ENCODE measurements at regions not wholly inside any gene's neighbourhood (a gene's known extent, or its start where the extent isn't known, plus 50 kb on each side); places are given as distances from the start of the nearest gene placed in this dataset.

GRCh38 chr9:129411501-129412175 is 209.3 kb downstream of the C9orf50 start:
- DNase-seq (ENCODE audit: low read depth in 1 of 2, low spot score in 1 of 2), result no peak
- Histone ChIP-seq H3K27me3 (ENCODE audit: insufficient read depth, poor library complexity, severe bottlenecking) (no peaks in the 10 kb centered on the region), H3K27ac (replicated peaks) (no peak overlapping the region), H3K4me3 (replicated peaks; ENCODE audit: insufficient read depth, low read length) (no peak overlapping the region)
- TF ChIP-seq GABPA (IDR thresholded peaks at IDR 0.05; ENCODE audit: low read depth) (no peak), SPI1 (IDR thresholded peaks at IDR 0.05; ENCODE audit: borderline replicate concordance, low read depth) (no peak), POLR2AphosphoS5 (IDR thresholded peaks at IDR 0.05; ENCODE audit: low read depth) (no peak)
- TF ChIP-seq, protein P1, sequence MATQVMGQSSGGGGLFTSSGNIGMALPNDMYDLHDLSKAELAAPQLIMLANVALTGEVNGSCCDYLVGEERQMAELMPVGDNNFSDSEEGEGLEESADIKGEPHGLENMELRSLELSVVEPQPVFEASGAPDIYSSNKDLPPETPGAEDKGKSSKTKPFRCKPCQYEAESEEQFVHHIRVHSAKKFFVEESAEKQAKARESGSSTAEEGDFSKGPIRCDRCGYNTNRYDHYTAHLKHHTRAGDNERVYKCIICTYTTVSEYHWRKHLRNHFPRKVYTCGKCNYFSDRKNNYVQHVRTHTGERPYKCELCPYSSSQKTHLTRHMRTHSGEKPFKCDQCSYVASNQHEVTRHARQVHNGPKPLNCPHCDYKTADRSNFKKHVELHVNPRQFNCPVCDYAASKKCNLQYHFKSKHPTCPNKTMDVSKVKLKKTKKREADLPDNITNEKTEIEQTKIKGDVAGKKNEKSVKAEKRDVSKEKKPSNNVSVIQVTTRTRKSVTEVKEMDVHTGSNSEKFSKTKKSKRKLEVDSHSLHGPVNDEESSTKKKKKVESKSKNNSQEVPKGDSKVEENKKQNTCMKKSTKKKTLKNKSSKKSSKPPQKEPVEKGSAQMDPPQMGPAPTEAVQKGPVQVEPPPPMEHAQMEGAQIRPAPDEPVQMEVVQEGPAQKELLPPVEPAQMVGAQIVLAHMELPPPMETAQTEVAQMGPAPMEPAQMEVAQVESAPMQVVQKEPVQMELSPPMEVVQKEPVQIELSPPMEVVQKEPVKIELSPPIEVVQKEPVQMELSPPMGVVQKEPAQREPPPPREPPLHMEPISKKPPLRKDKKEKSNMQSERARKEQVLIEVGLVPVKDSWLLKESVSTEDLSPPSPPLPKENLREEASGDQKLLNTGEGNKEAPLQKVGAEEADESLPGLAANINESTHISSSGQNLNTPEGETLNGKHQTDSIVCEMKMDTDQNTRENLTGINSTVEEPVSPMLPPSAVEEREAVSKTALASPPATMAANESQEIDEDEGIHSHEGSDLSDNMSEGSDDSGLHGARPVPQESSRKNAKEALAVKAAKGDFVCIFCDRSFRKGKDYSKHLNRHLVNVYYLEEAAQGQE (IDR thresholded peaks at IDR 0.05; ENCODE audit: insufficient replicate concordance, low read depth), result no peak
- TF ChIP-seq, protein P2, sequence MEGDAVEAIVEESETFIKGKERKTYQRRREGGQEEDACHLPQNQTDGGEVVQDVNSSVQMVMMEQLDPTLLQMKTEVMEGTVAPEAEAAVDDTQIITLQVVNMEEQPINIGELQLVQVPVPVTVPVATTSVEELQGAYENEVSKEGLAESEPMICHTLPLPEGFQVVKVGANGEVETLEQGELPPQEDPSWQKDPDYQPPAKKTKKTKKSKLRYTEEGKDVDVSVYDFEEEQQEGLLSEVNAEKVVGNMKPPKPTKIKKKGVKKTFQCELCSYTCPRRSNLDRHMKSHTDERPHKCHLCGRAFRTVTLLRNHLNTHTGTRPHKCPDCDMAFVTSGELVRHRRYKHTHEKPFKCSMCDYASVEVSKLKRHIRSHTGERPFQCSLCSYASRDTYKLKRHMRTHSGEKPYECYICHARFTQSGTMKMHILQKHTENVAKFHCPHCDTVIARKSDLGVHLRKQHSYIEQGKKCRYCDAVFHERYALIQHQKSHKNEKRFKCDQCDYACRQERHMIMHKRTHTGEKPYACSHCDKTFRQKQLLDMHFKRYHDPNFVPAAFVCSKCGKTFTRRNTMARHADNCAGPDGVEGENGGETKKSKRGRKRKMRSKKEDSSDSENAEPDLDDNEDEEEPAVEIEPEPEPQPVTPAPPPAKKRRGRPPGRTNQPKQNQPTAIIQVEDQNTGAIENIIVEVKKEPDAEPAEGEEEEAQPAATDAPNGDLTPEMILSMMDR (IDR thresholded peaks at IDR 0.05; ENCODE audit: insufficient read depth, low read length), result no peak

DNA sequence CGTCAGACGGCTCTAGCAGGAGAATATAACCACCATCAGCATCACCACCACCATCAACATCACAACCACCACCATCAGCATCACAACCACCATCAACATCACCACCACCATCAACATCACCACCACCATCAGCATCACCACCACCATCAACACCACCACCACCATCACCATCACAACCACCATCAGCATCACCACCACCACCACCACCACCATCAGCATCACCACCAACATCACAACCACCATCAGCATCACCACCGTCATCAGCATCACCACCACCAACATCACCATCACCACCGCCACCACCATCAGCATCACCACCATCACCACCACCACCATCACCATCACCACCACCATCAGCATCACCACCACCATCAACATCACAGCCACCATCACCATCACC is 210.7 kb downstream of the C9orf50 start:
- TF ChIP-seq GABPA (IDR thresholded peaks at IDR 0.05; ENCODE audit: low read depth) (no peak), SPI1 (IDR thresholded peaks at IDR 0.05; ENCODE audit: borderline replicate concordance, low read depth) (no peak), POLR2AphosphoS5 (IDR thresholded peaks at IDR 0.05; ENCODE audit: low read depth) (no peak)
- TF ChIP-seq, protein P2 (IDR thresholded peaks at IDR 0.05; ENCODE audit: insufficient read depth, low read length), result no peak
- TF ChIP-seq, protein P1 (IDR thresholded peaks at IDR 0.05; ENCODE audit: insufficient replicate concordance, low read depth), result no peak
- H3K4me3 ChIP-seq (replicated peaks; ENCODE audit: insufficient read depth, low read length), result no peak overlapping the region
- H3K27me3 ChIP-seq (ENCODE audit: insufficient read depth, poor library complexity, severe bottlenecking), result no peaks in the 10 kb centered on the region
- no peak for DNase-seq (ENCODE audit: low read depth in 1 of 2, low spot score in 1 of 2)
- no peak overlapping the region for H3K27ac ChIP-seq (replicated peaks)

- Histone ChIP-seq H3K27ac (replicated peaks) (no peak overlapping the region), H3K27me3 (ENCODE audit: insufficient read depth, poor library complexity, severe bottlenecking) (no peaks in the 10 kb centered on the region), H3K4me3 (replicated peaks; ENCODE audit: insufficient read depth, low read length) (no peak overlapping the region)
- TF ChIP-seq GABPA (IDR thresholded peaks at IDR 0.05; ENCODE audit: low read depth), result no peak
- TF ChIP-seq, protein P1 (IDR thresholded peaks at IDR 0.05; ENCODE audit: insufficient replicate concordance, low read depth), result no peak
- TF ChIP-seq SPI1 (IDR thresholded peaks at IDR 0.05; ENCODE audit: borderline replicate concordance, low read depth), result no peak
- DNase-seq (ENCODE audit: low read depth in 1 of 2, low spot score in 1 of 2), result no peak
Measured at GRCh38 chr9:129408535-129409215, 212.2 kb downstream of the C9orf50 start.

Data from HL-60 (cell line).